HTR-8/SVneo (cell line): ENCODE measurements at regions not wholly inside any gene's neighbourhood (a gene's known extent, or its start where the extent isn't known, plus 50 kb on each side); places are given as distances from the start of the nearest gene placed in this dataset.

ENCODE experiments used
- DNase-seq: peaks from one replicate; pipeline ENCODE4 v3.0.0; 2011; ENCODE audit warnings: low spot score, mixed read lengths; ENCODE audit not compliant: insufficient read length
- FAIRE-seq: peaks from 2 replicates; lab custom pipeline; 2011; peaks lifted over from hg19 to GRCh38; lab: Jason Lieb, UNC

DNA sequence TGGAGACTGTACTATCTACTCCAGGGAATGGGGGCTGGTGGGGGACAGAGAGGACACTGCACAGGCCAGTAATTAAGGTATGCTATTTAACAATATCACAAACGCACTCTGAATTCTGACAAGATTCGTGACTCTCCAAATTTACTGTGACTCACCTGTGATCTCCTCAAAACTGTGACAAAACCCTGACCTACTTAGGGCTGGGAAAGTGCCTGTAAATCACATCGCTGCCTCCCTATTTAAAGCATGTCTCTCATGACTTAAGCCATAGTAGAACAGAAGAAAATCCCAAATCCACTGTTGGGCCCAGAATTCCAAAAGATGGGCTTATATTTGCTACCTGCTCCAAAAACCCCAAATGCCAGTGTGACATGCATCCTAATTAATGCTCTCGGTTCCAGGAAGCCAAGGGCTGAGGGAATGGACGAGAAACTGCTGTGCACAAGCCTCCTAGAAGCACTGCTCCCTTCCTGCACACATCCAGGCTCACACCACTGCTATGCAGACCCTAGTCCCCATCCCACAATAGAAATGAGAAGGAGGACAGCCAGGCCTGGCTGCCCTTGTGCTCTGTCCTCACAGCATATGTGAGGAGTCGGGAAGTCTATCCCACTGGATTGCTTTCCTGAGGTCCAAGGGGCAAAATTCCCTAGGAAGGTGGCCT, 187.7 kb upstream of the CHRNA7 start:
- no peak for FAIRE-seq
- no peak for DNase-seq

DNA sequence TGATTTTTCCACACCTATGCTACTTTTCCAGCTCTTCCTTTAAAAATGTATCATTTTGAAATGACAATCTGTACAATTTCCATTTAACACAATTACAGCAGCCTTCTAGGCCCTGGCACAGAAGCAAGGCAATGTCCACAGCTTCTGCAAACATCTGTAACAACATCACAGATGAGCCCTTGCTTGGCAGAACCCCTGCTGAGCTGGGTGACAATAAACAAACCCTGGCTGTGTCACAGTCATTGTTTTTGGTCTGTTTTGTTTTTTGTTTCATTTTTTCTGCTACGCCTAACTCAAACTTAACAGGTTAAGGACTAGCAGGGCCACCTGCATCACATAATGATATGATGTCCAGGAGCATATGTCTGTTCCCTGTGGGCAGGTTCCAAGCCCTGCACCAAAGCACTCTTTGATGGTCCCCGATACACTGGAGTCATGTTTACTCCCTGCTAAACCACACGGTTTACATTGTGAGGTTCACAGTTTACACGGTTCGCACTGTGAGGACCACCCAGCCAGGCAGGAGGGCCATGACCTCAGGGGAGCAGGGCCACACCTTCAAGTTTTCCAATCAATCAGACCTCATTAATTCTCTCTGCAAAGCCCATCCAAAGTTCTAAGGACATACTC, 186.8 kb upstream of the CHRNA7 start:
- DNase-seq (no peak), FAIRE-seq (no peak)

DNA sequence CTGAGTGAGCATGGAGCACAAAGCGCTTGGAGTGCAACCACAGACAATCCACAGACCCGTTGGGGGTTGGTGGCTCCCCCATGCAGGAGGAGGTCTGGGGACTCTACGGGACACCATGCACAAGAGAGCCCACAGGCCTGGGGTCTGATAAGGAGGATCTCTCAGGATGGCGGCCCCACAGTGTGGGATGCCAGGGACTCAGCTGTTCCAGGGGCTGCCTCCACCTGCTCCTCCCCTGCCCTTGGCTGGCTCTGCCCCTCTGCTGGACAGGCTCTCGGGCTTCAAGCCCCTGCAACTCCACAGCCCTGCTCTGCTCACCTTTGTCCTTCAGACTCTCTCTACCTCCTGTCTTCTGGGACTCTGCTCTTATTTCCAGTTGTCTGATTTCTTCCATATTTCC, 184.5 kb upstream of the CHRNA7 start:
- no peak for FAIRE-seq
- DNase-seq = no peak

DNA sequence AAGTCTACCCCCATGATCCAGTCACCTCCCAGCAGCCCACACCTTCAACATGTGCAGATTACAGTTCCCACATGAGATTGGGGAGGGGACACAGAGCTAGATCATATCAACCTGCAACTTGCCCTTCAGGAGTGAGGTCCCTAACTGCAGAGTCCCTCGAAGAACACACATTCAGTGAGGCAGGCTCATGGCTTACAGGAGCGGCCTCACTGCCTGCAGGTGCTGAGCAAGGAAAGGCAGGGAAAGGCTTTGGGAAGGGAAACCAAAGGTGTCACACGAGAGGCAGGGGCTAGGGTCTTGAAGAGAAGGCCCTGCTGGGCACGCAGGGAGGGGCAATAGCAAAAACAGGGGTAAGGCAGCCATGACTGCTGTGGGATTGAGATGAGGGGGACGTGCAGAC, 182.4 kb upstream of the CHRNA7 start:
- FAIRE-seq = no peak
- DNase-seq = no peak

DNA sequence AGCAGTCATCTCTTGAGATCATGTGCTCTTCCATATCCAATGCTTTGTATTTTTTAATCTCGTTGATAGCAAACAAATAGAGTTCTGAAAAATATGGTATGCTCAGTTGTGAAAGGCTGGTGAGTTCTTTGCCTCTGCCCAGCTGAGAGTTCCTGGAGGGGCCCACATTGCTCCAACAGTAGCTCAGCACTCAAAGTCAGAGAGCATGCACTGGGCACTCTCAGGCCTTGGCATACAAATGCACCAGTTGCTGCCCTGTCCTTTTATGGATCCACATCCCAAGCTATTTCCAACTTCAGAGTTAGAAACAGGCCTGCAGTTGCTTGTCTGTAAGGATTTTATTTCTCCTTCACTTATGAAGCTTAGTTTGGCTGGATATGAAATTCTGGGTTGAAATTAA, 181.7 kb upstream of the CHRNA7 start:
- FAIRE-seq = no peak
- DNase-seq = no peak

DNA sequence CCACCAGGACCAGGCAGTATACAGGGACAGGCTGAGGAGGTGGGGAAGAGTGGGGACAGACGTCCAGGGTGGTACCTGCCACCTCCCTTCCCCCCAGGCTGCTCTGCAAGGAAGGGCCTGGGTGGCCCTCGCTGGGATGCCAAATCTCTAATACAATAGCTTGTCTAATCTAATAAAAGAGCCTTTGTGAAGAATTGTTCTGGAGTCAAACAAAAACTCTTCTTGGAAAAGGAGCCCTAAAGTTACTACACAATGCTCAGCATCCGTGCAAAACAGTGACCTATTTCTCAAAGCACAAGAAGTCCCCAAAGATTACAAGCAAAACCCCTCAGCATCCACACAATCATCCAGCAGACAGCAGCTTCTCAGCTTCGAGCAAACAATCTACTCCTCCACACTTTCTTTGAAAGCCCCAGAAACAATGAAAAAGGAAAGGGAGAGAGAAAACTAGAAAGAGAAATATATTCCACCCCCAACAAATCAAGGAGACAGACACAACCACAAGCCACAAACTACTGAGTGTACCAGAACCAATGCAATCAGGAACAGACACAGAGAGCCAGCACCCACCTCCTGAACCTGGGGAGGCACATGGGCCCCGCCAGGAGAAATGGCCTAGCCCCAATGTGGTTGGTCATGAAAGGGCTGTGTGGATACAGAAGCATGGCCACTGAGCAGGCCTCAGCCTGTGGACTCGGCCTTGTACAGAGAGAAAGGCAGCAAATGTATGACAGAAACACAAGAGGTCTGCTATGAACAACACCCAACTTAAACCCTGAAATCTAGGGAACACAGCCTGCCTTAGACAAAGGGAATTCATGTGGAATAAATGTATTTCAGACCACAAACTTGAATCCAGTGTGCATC, 177.1 kb upstream of the CHRNA7 start:
- DNase-seq = no peak
- no peak for FAIRE-seq

DNA sequence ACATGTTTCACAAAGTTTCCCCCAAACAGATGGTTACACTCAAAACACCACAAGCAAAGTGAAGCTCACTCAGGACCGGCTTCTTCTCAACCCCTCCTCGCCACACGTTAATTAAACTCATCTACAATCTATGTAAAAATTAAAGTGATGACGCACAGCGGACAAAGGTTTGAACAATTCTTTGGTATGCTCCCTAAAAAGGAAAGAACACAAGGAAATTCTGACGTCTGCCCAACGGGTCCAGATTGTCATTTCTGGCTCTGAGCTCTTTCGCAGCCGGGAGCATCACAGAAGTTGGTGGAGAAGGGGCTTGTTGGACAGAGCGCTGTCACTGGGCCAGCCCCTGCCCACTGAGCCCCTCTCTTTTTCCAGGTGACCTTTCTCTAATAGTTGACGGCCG, 173.7 kb upstream of the CHRNA7 start:
- no peak for DNase-seq
- FAIRE-seq = no peak

DNA sequence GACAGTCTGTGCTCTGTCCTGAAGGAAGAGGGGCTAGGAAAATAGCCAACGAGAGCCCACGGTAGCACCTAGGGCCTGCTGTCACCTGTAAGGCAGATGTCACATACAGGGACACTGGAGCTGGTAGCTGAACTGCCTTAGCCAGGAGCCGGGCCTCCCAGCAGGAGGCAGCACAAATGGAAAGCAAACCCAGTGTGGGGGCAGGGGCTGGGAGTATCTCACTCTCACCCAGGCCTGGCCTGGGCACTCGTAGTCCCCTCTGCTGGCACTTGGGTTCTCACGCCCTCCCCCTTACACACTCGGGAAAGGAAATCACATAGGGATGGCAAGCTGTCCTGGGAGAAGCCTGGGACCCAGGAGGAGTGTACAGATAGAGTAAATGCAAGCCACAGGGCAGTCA, 173.1 kb upstream of the CHRNA7 start:
- no peak for FAIRE-seq

DNA sequence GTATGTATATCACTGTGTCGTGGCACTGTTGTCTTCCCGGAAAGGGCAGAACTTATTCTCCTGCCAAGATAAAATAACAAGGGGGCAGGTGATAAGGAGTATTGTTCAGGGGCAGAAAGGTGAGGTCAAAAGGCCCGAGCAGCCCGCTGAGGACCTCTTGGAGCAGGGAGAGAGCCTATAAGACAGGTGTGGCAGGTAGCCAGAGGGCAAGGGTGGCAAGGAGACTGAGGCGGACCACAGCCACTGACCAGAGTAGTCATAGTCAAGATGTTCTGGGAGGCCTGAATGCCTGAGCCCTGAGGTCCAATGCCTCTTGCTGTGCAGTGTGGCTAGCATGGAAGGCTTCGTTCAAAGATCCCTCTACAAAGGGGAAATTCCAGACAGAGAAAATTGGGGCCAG, 172.3 kb upstream of the CHRNA7 start:
- DNase-seq (no peak), FAIRE-seq (no peak)

More for the DNA sequence above, 173.1 kb upstream of the CHRNA7 start:
- DNase-seq = no peak

DNA sequence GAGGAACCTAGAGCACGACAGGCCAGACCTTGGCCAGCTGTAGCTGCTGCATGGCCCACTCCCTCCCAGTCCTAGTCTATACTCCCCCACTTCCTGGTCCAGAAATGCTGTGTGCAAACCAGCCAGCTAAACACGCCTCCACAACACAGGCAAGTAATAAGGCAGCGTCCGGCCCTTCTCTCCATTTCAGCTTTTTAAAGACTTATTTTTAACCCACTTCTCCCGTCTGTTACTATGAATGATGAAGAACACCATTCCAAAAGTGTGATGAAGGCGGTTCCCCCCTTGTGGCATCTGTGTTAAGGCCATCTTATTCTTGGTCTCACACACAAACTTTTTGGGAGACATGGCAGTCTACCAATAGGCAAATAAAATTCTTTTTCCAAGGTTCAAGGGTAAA, 164.1 kb upstream of the CHRNA7 start:
- FAIRE-seq = no peak
- DNase-seq = no peak

DNA sequence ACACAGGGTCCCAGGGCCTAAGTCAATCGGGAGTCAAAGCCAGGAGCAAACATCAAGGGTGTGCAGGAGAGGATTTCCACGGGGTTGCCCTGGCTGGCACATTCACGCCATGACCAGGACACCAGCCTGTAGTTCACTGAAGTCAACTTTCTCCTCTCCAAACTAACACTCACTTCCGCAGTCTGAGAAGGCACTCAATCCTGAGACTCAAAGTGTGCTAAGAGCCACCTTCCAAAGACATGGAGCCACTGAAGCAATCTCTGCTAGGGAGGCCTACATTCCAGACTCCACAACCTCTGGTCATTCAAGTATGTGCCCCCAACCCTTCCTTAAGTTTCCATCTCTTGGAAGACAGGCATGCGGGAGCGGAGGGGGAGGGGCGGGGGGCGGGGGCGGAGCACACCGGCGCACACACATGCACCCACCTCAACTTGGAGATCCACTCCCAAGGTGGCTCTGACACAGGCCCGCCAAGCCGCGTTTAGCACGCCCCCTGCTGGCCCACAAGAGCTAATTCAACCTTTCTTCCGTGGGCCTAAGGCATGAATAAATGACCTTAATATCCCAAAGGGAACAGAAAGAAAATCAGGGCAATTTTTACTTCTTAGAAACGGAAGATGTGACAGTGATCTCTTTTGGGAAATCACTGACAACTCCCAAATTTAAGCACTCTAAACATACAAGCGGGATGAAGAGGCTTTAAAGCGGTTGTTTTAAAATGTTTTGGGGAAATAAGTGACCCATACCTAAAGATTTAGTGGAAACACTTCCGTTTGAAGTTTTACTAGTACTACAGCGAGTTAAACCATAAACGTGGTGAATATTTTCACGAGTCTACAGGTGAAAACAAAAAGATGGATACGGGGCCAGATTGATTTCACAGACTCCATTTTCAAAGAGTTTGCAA, 162.5 kb upstream of the CHRNA7 start:
- FAIRE-seq = no peak
- peak; percentile 33 for DNase-seq

DNA sequence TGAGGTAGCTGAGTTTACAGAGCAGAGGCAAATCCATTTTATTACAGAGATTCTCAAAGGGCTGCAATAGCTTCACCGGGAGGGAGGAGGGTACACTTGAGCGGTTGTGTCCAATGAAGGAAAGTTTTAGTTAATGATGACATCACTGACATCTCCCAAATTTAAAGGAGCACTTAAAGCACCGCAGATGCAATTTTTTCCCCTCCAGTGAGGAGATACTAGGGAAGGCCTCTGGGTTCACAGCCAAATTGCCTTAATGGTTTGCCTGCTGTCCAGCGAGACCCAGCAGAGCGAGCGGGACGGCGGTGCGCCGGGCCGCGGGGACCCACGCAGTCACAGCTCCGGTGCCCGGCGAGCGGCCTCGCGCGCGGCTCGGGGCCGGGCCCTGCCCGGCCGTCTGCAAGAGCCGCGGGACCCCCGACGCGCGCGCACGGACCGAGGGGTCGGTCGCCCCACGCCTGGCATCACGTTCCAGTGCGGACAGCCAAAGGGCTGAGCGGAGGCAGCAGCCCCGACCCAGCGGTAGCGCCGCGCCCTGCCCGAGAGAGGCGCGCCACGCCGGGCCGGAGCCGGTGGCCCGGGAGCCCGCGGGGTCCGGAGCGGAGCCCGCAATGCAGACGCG, 160.5 kb upstream of the CHRNA7 start:
- FAIRE-seq (no peak), DNase-seq (no peak)

DNA sequence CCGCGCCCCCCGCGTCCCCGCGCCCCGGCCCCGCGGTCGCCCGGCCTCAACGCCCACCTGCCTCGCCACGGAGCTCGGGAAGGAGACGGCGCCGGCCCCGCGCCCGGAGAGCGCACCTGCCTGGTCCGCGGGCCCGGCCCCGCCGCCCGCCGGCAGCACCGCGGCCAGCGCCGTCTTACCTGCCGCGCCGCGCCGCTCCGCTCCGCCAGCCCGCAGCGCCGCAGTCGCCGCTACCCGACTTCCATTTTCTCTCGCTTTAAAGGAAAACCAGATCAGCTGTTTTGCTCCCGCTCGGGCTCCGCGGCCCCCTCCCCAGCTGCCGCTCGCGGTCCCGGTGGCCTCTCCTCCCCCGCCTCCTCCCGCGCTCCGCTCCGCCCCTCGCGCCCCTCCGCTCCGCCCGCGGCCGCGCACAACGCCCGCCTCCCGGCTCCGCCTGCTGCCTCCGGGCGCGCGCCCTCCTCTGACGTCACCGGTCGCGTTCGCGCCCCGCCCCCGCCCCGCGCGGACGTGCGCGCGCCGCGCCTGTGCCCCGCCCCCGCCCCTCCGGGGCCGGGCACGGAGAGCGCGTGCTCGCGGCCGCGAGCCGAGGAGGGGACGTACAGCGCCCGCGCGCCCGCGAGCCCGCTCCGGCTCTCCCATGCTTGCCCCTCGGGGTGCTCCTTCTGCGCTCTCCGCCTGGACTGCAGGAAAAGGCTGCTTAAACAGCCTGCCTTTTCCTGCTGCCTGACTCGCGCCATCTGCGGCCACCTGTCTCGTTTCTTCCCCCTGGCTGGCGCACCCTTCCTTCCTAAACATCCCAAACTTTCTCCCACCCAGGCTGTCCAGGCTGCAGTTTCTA, 159.8 kb upstream of the CHRNA7 start, which contains the start of gene OTUD7A:
Gene OTUD7A, minus strand, starts transcription at position 346 of the 838 bp plus-strand sequence.
- peak; percentile 75 for DNase-seq
- peak; percentile 88 for FAIRE-seq

DNA sequence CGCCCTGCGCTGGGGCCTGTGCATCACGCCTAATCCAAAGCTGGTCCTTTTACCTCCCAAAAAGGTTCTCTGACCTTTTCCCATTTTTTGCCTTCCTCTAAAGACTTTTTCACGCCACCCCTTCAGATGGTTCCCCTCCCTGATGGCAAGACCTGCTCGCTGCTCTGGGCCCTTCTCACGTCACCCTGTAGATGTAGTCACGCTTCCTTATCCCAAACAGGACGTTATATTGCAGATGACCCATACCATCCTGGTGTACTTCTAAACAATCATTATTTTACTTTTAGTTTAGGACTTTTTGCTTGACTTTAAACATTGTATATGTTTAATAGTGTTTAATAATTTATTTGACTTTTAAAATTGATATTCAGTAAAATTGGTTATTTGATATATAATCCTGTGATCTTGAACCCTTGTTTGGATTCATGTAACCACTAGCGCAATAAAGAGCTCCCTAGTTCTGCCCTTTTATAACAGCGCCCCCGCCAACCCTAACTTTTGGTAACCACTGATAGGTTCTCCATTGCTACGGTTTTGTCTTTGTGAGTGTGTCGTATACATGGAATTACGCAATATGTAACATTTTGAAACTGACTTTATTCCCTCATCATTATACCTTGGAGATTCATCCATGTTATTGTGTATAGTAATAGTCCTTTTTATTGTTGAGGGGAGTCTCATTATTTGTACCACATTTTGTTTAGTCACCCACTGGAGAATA, 159.0 kb upstream of the CHRNA7 start:
- no peak for FAIRE-seq
- DNase-seq = no peak

DNA sequence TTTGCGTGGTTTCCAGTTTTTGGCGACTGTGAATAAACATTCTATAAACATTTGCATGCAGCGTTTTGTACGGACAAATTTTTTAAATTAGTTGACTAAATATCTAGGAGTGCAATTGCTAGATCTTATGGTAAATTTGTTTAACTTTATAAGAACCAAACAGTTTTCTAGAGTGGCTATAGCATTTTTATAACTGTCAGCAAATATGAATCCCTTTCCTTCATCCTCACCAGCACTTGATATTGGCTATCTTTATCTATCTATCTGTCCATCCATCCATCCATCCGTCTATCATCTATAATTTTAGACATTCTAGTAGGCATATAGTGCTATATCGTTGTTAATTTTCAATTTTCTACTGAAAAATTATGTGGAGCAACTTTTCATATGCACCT, 158.4 kb upstream of the CHRNA7 start:
- FAIRE-seq = no peak

DNA sequence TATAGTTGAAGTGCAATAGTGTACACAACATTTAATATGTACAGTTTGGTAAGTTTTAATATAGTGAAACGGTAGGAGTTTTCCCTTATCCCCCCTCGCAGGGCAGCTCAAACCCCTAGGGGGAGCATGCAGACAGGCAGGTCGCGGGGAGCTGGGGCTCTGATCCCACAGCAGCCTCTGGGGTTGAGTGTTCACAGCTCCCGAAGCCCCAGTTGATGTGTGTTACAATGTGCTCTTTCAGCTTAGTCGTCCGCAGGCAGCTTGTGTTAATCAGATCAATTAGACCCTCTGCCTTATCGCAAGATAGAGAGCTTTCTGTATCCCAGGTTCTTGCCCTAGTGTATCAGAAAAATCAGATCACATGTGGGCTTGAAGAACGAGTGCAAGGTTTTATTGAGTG, 143.1 kb upstream of the CHRNA7 start:
- FAIRE-seq (no peak), DNase-seq (no peak)

More for the DNA sequence above, 158.4 kb upstream of the CHRNA7 start:
- no peak for DNase-seq

DNA sequence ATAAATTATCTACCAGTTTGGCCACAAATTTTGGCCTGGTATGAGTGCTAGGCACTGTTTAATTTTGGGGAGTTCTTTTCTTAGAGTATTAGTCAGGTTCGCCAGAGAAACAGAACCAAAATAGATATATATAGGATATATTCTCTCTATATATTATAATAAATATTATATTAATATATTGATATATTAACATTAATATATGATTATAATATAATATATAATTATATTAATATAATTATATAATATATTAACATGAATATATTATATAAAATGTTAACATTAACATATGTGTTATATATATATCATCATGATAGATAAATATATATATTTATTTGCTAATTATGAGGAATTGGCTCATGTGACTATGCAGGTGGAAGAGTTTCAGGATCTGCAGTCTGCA, 137.8 kb upstream of the CHRNA7 start:
- FAIRE-seq = no peak
- DNase-seq = no peak

DNA sequence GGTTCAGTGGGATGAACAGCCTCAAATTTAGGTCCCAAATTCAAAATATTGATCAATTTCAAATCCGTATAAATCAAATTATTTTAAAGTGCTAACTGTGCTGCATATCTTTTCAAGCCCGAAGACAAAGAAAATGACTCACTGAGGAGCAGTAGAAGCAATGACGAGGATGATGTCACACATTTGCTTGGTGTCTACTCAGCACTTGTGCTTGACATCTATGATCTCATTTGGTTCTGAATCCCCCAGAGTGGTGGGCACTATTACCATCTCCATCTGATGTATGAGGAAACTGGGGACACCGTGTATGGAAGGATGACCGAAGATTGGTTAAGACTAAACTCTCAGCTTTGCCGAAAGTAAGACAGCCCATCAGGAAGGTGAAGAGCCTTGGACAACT, 136.5 kb upstream of the CHRNA7 start:
- FAIRE-seq (no peak), DNase-seq (no peak)
